DMS53 treated with DMSO at 0.1 percent for 48 hours (cell line): ENCODE measurements at regions not wholly inside any gene's neighbourhood (a gene's known extent, or its start where the extent isn't known, plus 50 kb on each side); places are given as distances from the start of the nearest gene placed in this dataset.
"Not testable (repeated sequence)": the region's sequence is repeated elsewhere in the genome, so short reads cannot be mapped to it uniquely, and the experiment has no call there.

ENCODE experiments used
- DNase-seq: peaks from one replicate; lab custom pipeline; 2025; ENCODE audit not compliant: unreplicated experiment; lab: John Stamatoyannopoulos, UW

- DNase-seq, result no peak
Measured at GRCh38 chr13:79895416-79895815, 414.5 kb downstream of the NDFIP2 start.

- not testable (repeated sequence) for DNase-seq
Measured at GRCh38 chr13:79887278-79887677, 406.3 kb downstream of the NDFIP2 start.

- no peak for DNase-seq
Measured at GRCh38 chr13:79886601-79887000, 405.6 kb downstream of the NDFIP2 start.

DNA sequence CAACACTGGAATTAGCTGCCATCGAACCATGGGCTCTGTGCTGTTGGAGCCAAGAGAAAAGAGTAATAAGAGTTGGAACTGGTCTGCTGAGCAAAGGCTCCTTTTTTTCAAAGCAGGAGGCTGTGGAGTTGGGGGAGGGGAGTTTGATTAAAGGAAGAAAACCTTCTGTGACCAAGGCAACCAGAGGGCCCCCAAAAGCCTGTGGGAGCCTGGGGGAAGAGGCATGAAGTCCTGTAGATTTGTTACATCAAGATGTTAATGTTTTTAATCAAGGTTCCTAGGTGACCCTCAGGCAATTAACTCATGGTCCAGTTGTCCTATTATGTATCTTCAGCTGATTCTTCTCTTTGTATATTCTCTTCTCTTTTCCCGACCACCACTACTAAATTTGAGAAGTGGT lies 403.9 kb downstream of the NDFIP2 start:
- no peak for DNase-seq

GRCh38 chr13:79883216-79883615 lies 402.3 kb downstream of the NDFIP2 start:
- no peak for DNase-seq

GRCh38 chr13:79880818-79881217 lies 399.9 kb downstream of the NDFIP2 start:
- DNase-seq, result no peak

DNA sequence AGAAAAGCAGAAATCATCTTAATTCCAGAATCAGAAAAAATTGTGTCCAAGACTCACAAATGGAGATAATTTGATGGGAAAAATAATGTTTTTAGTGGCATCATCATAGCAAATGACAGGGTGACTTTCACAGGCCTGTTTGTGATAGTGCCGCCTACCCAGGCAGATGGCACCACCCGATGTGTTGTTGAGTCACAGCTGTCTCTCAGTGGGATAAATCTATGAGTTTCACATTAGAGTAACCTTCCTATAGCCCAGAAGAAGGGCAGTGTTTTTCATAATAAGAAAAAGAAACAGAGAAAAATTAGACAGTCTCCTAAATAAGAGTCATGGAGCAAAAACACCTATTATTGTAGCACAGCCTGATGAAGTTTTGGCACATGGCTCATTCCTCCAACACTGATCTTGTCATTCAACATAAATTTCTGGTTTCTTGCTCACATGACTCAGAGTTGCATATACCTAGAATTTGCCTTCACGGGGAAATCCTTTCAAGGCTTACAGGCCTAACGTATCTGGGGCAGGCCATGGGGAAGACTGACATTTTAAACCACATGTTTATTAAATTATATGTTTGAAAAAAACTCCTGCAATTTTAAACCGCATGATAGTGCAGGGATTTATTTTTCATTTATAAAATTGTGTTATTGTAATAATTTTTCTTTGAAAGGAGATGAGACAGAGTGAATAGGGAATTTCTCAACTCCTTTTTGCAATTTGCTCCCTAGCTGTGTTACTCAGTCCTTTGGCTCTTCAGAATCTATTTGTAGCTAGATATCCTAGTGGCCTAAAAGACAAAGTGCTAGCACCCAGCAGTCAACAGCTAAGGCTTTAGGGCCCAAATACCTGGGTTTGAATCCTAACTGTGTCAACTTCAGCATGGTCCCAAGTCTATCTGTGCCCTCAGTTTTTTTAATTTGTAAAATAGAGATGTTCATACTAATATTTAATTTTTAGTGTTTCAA lies 393.7 kb downstream of the NDFIP2 start:
- no peak for DNase-seq

- DNase-seq, result no peak
Measured at GRCh38 chr13:79871594-79871993, 390.6 kb downstream of the NDFIP2 start.

GRCh38 chr13:79870766-79871165 lies 389.8 kb downstream of the NDFIP2 start:
- DNase-seq, result no peak

- no peak for DNase-seq
Measured at GRCh38 chr13:79870123-79870522, 389.2 kb downstream of the NDFIP2 start.

- no peak for DNase-seq
Measured at GRCh38 chr13:79869326-79869725, 388.4 kb downstream of the NDFIP2 start.

DNA sequence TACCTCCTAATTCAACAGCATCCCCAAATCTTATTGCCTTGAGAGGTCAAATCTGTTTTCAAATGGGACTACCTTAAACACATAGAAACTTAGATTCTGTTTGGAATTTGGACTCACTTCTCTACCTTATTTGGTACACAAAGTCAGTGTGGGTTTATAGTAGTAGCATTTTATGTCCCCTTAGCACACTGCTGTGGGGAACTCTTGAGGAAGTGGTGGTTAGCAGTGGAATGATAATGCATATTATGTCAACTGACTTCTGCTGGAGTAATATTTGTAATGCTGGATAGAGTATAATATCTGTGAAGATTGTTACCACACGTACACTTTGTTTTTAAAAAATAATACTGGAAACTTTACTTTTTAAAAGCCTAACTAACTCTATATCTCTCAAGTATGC lies 386.3 kb downstream of the NDFIP2 start:
- DNase-seq, result no peak

DNA sequence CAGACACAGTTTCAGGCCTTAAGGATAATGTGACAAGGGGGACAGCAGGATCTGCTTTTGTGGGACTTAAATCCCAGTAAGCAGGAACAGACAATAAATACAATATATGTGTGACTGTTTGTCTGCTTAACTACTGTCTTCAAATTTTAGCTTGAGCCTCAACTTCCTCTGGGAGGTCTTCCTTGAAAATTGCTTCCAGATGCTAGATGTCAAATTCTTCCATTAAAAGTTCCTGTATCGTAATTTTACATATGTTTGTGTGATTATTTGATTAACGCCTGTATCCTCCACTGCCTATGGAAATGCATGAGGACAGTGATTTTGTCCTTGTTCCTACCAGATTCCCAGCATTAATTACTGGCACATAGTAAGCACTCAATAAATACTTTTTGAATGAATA lies 385.5 kb downstream of the NDFIP2 start:
- no peak for DNase-seq

DNA sequence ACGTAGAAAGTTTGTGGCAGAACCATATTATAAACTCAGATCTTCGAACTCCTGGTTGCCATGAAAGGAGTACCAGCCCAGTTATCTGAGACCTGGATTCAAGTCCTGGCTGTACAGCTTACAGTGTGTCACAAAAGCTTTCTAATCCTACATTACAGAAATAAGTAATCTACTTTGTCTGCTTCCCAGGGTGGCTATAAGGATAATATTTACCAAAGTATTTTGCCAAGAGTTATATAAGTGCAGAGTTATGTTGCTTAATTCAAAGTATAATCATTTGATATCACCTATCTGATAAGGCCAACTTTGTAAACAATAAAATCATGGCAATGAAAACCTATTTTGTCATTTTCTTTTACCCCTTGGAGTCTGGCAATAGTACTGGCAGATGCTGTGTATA lies 381.6 kb downstream of the NDFIP2 start:
- no peak for DNase-seq

- DNase-seq, result no peak
Measured at GRCh38 chr13:79861731-79862130, 380.8 kb downstream of the NDFIP2 start.

GRCh38 chr13:79860791-79861190 lies 379.8 kb downstream of the NDFIP2 start:
- DNase-seq, result no peak

GRCh38 chr13:79859756-79860155 lies 378.8 kb downstream of the NDFIP2 start:
- DNase-seq, result no peak

DNA sequence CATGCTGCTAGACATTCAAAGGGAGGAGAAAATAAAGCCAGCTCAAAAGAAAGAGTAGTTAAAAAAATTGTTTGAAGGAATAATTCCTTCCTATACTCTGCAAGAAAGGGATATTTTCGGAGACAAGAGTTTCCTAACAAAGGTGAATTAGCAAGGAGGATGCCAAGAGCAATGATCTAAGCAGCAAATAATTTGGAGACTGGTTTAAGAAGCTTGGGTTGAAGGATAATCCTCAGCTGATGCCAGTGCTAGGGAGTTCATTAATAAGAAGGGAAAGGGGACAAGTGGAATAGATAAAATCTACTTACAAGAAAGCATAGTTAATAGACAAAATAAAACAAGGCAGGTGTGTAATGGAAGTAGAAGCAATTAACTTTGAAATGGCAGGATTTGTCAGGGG lies 372.3 kb downstream of the NDFIP2 start:
- no peak for DNase-seq

- no peak for DNase-seq
Measured at GRCh38 chr13:79851318-79851717, 370.4 kb downstream of the NDFIP2 start.

GRCh38 chr13:79847882-79848592 lies 367.1 kb downstream of the NDFIP2 start:
- DNase-seq, result no peak

DNA sequence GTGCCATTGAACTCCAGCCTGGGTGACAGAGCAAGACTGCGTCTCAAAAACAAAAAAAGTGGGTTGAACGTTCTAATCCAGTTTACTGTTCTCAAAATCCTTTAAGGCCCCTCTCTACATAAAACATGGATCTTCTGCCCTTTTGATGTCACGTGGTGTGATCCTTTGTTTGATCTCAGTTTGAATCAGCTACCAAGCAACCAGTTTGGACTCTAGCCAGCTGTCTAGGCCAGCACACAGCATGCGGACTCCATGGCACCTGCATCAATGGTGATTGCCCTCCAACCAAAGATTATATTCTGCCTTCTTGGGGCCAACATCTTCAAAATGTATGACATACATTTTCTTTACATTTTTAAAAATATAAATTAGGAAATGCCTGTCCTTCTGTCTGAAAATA lies 365.4 kb downstream of the NDFIP2 start:
- DNase-seq, result no peak

- DNase-seq, result no peak
Measured at GRCh38 chr13:79837741-79838450, 356.9 kb downstream of the NDFIP2 start.
